Astrocyte of the cerebellum (primary cell): ENCODE measurements at regions not wholly inside any gene's neighbourhood (a gene's known extent, or its start where the extent isn't known, plus 50 kb on each side); places are given as distances from the start of the nearest gene placed in this dataset.

ENCODE experiments used
- DNase-seq: peaks from one replicate; pipeline ENCODE4 v3.0.0-alpha.2; 2011; ENCODE audit warnings: low read depth
- H3K4me3 ChIP-seq: 2 replicates; pipeline ENCODE4 v1.5.1; 2011; ENCODE audit warnings: mild to moderate bottlenecking, low read depth, low read length, moderate library complexity
- CTCF ChIP-seq: IDR thresholded peaks from 2 replicates; pipeline ENCODE4 v1.5.1; 2012; ENCODE audit warnings: low read length, low read depth, moderate library complexity, mild to moderate bottlenecking; ENCODE audit errors: missing control alignments
- in situ Hi-C: cut with HindIII; loops from 2 replicates; pipeline ENCODE4 v1.10.0; 2017; ENCODE audit warnings: low sequenced_read_pairs

GRCh38 chr14:101428409-101428808 is 132.9 kb upstream of the DIO3 start:
- H3K4me3 ChIP-seq: no peak overlapping the region
- in situ Hi-C loops: no loop called here
- no peak for TF ChIP-seq CTCF
- DNase-seq: no peak

GRCh38 chr14:101435546-101435945 is 125.7 kb upstream of the DIO3 start:
- H3K4me3 ChIP-seq: no peak overlapping the region
- TF ChIP-seq CTCF: no peak
- in situ Hi-C loops: no loop called here
- DNase-seq: no peak

DNA sequence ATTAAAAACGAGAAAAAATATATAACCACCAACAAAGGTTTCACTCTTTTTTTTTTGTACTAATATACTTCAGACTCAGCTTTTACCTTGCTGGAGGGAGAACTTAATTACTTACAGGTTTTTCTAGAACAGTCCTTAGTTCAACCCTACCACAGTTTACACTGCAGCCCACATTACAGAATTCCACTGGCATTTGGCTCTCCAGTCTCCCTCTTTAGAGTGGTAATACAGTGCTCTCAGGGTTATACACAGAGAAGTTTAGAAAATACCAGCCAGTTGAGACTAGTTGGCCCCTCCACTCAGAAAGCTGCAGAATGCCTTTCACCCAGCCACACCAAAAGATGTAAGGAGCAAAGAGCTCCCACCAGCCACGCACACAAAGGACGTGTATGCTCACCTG is 122.3 kb upstream of the DIO3 start:
- DNase-seq: no peak
- H3K4me3 ChIP-seq: no peak overlapping the region
- in situ Hi-C loops: no loop called here
- TF ChIP-seq CTCF: no peak

DNA sequence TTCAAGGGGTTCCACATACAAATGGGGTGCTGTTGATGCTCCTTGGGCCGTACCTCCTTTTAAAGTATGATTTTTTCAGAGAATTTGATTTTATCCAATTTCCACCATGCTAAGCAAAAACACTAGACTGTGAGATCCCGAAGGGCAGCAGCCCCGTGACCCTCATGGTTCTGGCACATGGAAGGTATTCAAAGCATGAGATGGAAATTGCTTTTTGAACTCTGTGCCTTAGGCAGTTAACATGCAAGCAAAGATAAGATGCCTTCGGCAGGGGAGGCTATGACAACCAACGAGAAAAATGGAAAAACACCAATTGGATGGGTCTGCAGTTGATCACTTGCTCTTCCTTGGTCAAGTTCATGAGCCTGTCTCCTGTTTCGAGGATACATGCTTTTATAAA is 120.8 kb upstream of the DIO3 start:
- DNase-seq: no peak
- TF ChIP-seq CTCF: no peak
- no peak overlapping the region for H3K4me3 ChIP-seq
- in situ Hi-C loops: no loop called here

GRCh38 chr14:101441710-101442109 is 119.6 kb upstream of the DIO3 start:
- no peak for DNase-seq
- no peak for TF ChIP-seq CTCF
- no peak overlapping the region for H3K4me3 ChIP-seq
- in situ Hi-C loops: no loop called here

DNA sequence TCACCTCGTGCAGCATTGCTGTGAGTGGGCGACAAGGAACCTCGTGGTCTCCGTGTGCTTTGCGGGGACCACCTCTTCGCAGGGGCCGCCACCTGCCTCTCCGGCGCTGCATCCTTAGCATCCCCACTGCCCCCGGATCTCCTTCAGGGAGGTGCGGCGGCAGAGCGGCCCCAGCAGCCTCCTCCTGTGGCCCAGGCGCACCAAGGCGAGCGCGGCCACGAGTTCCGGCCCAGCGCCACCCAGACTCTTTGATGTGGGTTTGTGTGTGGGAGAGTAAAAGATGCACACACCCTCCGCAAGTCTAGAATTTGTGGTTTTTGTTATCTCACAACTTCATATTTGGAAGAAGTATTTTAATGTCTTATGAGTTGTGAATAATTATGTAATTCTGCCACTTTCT is 118.8 kb upstream of the DIO3 start:
- no peak for TF ChIP-seq CTCF
- no peak overlapping the region for H3K4me3 ChIP-seq
- in situ Hi-C loops: no loop called here
- DNase-seq: no peak

- TF ChIP-seq CTCF: no peak
- no peak overlapping the region for H3K4me3 ChIP-seq
- in situ Hi-C loops: no loop called here
- DNase-seq: no peak
Observed at GRCh38 chr14:101444116-101444515, 117.2 kb upstream of the DIO3 start.
